ENCODE measurements at regions not wholly inside any gene's neighbourhood (a gene's known extent, or its start where the extent isn't known, plus 50 kb on each side); places are given as distances from the start of the nearest gene placed in this dataset.

- Histone ChIP-seq H3K9me2 (replicated peaks; ENCODE audit: insufficient read depth) (no peaks in the 10 kb centered on the region), H4K20me1 (ENCODE audit: insufficient read depth, poor library complexity, severe bottlenecking) (no peaks in the 10 kb centered on the region), H3K4me1 (ENCODE audit: insufficient read depth) (no peaks in the 10 kb centered on the region), H3K4me3 (no peak overlapping the region), H3K27me3 (no peaks in the 10 kb centered on the region), H3K27ac (no peak overlapping the region), H2AFZ (no peak overlapping the region), H3K4me2 (no peak overlapping the region), H3K79me2 (no peaks in the 10 kb centered on the region), H3K9me3 (ENCODE audit: low read depth) (no peaks in the 10 kb centered on the region), H3K36me3 (replicated peaks; ENCODE audit: insufficient read depth, low read depth) (no peaks in the 10 kb centered on the region)
- no peak for DNase-seq (ENCODE audit: low spot score)
- TF ChIP-seq CTCF (IDR thresholded peaks at IDR 0.05; ENCODE audit: poor library complexity): no peak
- TF ChIP-seq EZH2phosphoT487 (IDR thresholded peaks at IDR 0.05; ENCODE audit: low read depth, severe bottlenecking, unreplicated experiment): no peak
- no peak for TF ChIP-seq EZH2 (IDR thresholded peaks at IDR 0.05; ENCODE audit: borderline replicate concordance)
- WGBS (ENCODE audit: low lambda C conversion rate, missing lambda C conversion rate): 73% methylated on average over 1 of the region's 1 CpG
Measured at GRCh38 chr13:65857942-65858565, 1372.1 kb downstream of the PCDH9 start.

- peak; percentile 5 for DNase-seq (ENCODE audit: low spot score)
- Histone ChIP-seq H3K79me2 (no peaks in the 10 kb centered on the region), H3K9me2 (replicated peaks; ENCODE audit: insufficient read depth) (no peaks in the 10 kb centered on the region), H3K4me2 (no peak overlapping the region), H4K20me1 (ENCODE audit: insufficient read depth, poor library complexity, severe bottlenecking) (no peaks in the 10 kb centered on the region), H3K9me3 (ENCODE audit: low read depth) (no peaks in the 10 kb centered on the region), H3K27me3 (no peaks in the 10 kb centered on the region), H3K4me3 (no peak overlapping the region), H3K4me1 (ENCODE audit: insufficient read depth) (no peaks in the 10 kb centered on the region), H3K36me3 (replicated peaks; ENCODE audit: insufficient read depth, low read depth) (no peaks in the 10 kb centered on the region), H2AFZ (no peak overlapping the region), H3K27ac (no peak overlapping the region)
- 63% methylated on average over 2 of the region's 2 CpGs for WGBS (ENCODE audit: low lambda C conversion rate, missing lambda C conversion rate)
- TF ChIP-seq EZH2phosphoT487 (IDR thresholded peaks at IDR 0.05; ENCODE audit: low read depth, severe bottlenecking, unreplicated experiment) (no peak), CTCF (IDR thresholded peaks at IDR 0.05; ENCODE audit: poor library complexity) (no peak), EZH2 (IDR thresholded peaks at IDR 0.05; ENCODE audit: borderline replicate concordance) (no peak)
Measured at GRCh38 chr13:65856431-65856830, 1373.7 kb downstream of the PCDH9 start.

GRCh38 chr13:65855242-65855805, 1374.8 kb downstream of the PCDH9 start:
- TF ChIP-seq EZH2 (IDR thresholded peaks at IDR 0.05; ENCODE audit: borderline replicate concordance): no peak
- TF ChIP-seq EZH2phosphoT487 (IDR thresholded peaks at IDR 0.05; ENCODE audit: low read depth, severe bottlenecking, unreplicated experiment): no peak
- TF ChIP-seq CTCF (IDR thresholded peaks at IDR 0.05; ENCODE audit: poor library complexity): no peak
- no peaks in the 10 kb centered on the region for H3K36me3 ChIP-seq (replicated peaks; ENCODE audit: insufficient read depth, low read depth)
- no peaks in the 10 kb centered on the region for H3K9me3 ChIP-seq (ENCODE audit: low read depth)
- no peaks in the 10 kb centered on the region for H4K20me1 ChIP-seq (ENCODE audit: insufficient read depth, poor library complexity, severe bottlenecking)
- H3K9me2 ChIP-seq (replicated peaks; ENCODE audit: insufficient read depth): no peaks in the 10 kb centered on the region
- no peak overlapping the region for H3K4me2 ChIP-seq
- DNase-seq (ENCODE audit: low spot score): no peak
- H3K79me2 ChIP-seq: no peaks in the 10 kb centered on the region
- no peak overlapping the region for H3K4me3 ChIP-seq
- WGBS (ENCODE audit: low lambda C conversion rate, missing lambda C conversion rate): 76% methylated on average over 7 of the region's 7 CpGs
- H2AFZ ChIP-seq: no peak overlapping the region
- H3K4me1 ChIP-seq (ENCODE audit: insufficient read depth): no peaks in the 10 kb centered on the region
- no peak overlapping the region for H3K27ac ChIP-seq
- H3K27me3 ChIP-seq: no peaks in the 10 kb centered on the region

All from hepatocyte (in vitro differentiated cells).